GM12878 (cell line): ENCODE measurements at regions not wholly inside any gene's neighbourhood (a gene's known extent, or its start where the extent isn't known, plus 50 kb on each side); places are given as distances from the start of the nearest gene placed in this dataset.

Experiments
- ATAC-seq: fragments of 200-7000 bp; cut with Tn5 transposase; 3 replicates; pipeline ENCODE4 v1.9.1; 2020; ENCODE audit warnings: mild to moderate bottlenecking, moderate library complexity
- BruUV-seq: library from RNA; stranded (reverse); fragments of 400-500 nt; replicated peaks from 2 replicates; lab custom pipeline; 2021; lab: Mats Ljungman, UMichigan
- CTCF ChIA-PET: fragments of 300-600 bp; sonication (Branson Sonifier 250); formaldehyde crosslinking; extraction: SDS; loops from one replicate; lab custom pipeline; 2021; ENCODE audit warnings: inconsistent platforms; lab: Yijun Ruan, JAX
- POLR2A ChIA-PET: fragments of 350-600 bp; formaldehyde crosslinking; extraction: SDS; loops from one replicate; lab custom pipeline; 2021; ENCODE audit warnings: inconsistent platforms; lab: Charles Lee
- RAD21 ChIA-PET: fragments of 300-600 bp; sonication (Branson Sonifier 250); formaldehyde crosslinking; loops from one replicate; lab custom pipeline; 2023; ENCODE audit warnings: antibody characterized with exemption; ENCODE audit not compliant: unreplicated experiment; lab: Charles Lee
- SMC1A ChIA-PET: fragments of 300-600 bp; sonication (Branson Sonifier 250); formaldehyde crosslinking; loops from one replicate; lab custom pipeline; 2023; ENCODE audit not compliant: unreplicated experiment, uncharacterized antibody; lab: Charles Lee
- DNase-seq: peaks from one replicate; pipeline ENCODE4 v3.0.0-alpha.2; 2011; ENCODE audit warnings: low read depth, low spot score
- FAIRE-seq: peaks from 3 replicates; lab custom pipeline; 2011; peaks lifted over from hg19 to GRCh38; lab: Jason Lieb, UNC
- H2AFZ ChIP-seq: 2 replicates; pipeline ENCODE4 v1.6.0; 2011; ENCODE audit warnings: low read depth, low read length, control low read depth; ENCODE audit not compliant: control insufficient read depth
- H3K27ac ChIP-seq: 2 replicates; pipeline ENCODE4 v1.5.1; 2011; ENCODE audit warnings: control low read depth; ENCODE audit not compliant: control insufficient read depth, insufficient read depth
- H3K27me3 ChIP-seq, 2 experiments: replicated peaks in 1 of 2; 2 replicates each; pipeline versions ENCODE4 v1.6.0 to v1.6.1; 2011; ENCODE audit warnings: low read length in 1 of 2; ENCODE audit not compliant: control insufficient read depth in 2 of 2, insufficient read depth in 2 of 2
- H3K36me3 ChIP-seq, 2 experiments: 2 replicates each; pipeline ENCODE4 v1.5.1; 2011; ENCODE audit warnings: low read length in 1 of 2; ENCODE audit not compliant: control insufficient read depth in 2 of 2, insufficient read depth in 2 of 2
- H3K4me1 ChIP-seq: 2 replicates; pipeline ENCODE4 v1.6.1; 2011; ENCODE audit warnings: mild to moderate bottlenecking, low read length, moderate library complexity, mixed read lengths; ENCODE audit not compliant: control insufficient read depth, insufficient read depth
- H3K4me2 ChIP-seq: 2 replicates; pipeline ENCODE4 v1.6.0; 2011; ENCODE audit warnings: control low read depth; ENCODE audit not compliant: control insufficient read depth, insufficient read depth
- H3K4me3 ChIP-seq: fragments of 200-600 bp; sonication (generic); 2 replicates; pipeline ENCODE4 v1.5.1; 2016
- H3K79me2 ChIP-seq: 2 replicates; pipeline ENCODE4 v1.6.0; 2011; ENCODE audit warnings: low read length; ENCODE audit not compliant: control insufficient read depth, insufficient read depth
- H3K9ac ChIP-seq: 2 replicates; pipeline ENCODE4 v1.8.0; 2011; ENCODE audit warnings: low read length, control low read depth, mixed read lengths; ENCODE audit not compliant: control insufficient read depth, insufficient read depth
- H3K9me3 ChIP-seq: replicated peaks from 3 replicates; pipeline ENCODE4 v1.5.1; 2011; ENCODE audit warnings: mild to moderate bottlenecking, low read length; ENCODE audit not compliant: control insufficient read depth, insufficient read depth
- H4K20me1 ChIP-seq: 2 replicates; pipeline ENCODE4 v1.6.0; 2011; ENCODE audit not compliant: control insufficient read depth, insufficient read depth
- MXI1 ChIP-seq: fragments of 150-350 bp; IDR thresholded peaks from 2 replicates; pipeline ENCODE4 v1.6.1; 2011; ENCODE audit warnings: low read depth, mild to moderate bottlenecking, inconsistent platforms, low read length, improper control_type of control experiment
- SMARCA5 ChIP-seq: fragments of 450-650 bp; IDR thresholded peaks from 2 replicates; pipeline ENCODE4 v1.6.1; 2017; ENCODE audit warnings: mild to moderate bottlenecking
- SPI1 ChIP-seq: IDR thresholded peaks from 2 replicates; pipeline ENCODE4 v1.6.1; 2011; ENCODE audit warnings: low read depth, mild to moderate bottlenecking, low read length, moderate library complexity, borderline replicate concordance; ENCODE audit not compliant: insufficient read depth
- SREBF2 ChIP-seq: IDR thresholded peaks from 2 replicates; pipeline ENCODE4 v1.6.1; 2012; ENCODE audit warnings: mild to moderate bottlenecking, low read length
- ZBED1 ChIP-seq: IDR thresholded peaks from 2 replicates; pipeline ENCODE4 v1.6.1; 2016; ENCODE audit warnings: borderline replicate concordance
- WGBS: methylation state at CpG from one replicate; pipeline ENCODE4 v1.1.6; 2016; ENCODE audit warnings: low lambda C conversion rate; ENCODE audit not compliant: insufficient replicate concordance, insufficient coverage; ENCODE audit errors: missing lambda C conversion rate; 5-methylcytosine and 5-hydroxymethylcytosine counted together
- in situ Hi-C: fragments of 300-500 bp; cut with MboI; formaldehyde crosslinking; loops from 9 replicates; pipeline ENCODE4 v1.14.3; 2018; ENCODE audit warnings: mixed read lengths
- intact Hi-C: fragments of 100-400 bp; cut with micrococcal nuclease; formaldehyde crosslinking; loops from one replicate; pipeline ENCODE4 v1.14.2; 2022; ENCODE audit not compliant: unreplicated experiment
- TF ChIP-seq, protein P1 (sequence below): fragments of 450-650 bp; IDR thresholded peaks from 2 replicates; pipeline ENCODE4 v1.6.1; 2017; ENCODE audit warnings: mild to moderate bottlenecking, low read depth, inconsistent platforms; ENCODE audit not compliant: poor library complexity, severe bottlenecking
- TF ChIP-seq, protein P2 (sequence below): IDR thresholded peaks from 2 replicates; pipeline ENCODE4 v1.6.1; 2012; ENCODE audit warnings: low read length, inconsistent platforms
- TF ChIP-seq, protein P3 (sequence below): fragments of 150-350 bp; IDR thresholded peaks from 2 replicates; pipeline ENCODE4 v1.6.1; 2016; ENCODE audit warnings: low read depth, low read length

DNA sequence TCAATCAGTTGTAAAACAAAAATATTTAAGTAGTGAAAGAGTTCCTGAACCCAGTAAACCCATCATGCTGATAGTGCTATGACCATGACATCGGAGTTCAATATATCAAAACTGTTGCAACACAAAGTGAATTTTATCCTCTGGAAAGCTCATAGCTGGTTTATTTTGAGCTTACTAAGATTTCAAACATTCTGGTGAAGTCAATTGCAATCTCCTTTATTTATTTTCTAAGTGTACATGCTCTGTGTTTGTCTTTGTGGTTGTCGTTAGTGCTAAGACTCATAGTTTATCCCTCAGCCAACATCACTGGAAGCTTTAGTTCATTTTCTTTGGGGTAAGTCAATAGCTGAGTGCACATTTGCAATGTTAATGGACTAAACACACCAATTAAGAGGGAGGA lies 91.9 kb downstream of the QPCT start:
- ChIA-PET SMC1A (interaction anchor here (1.5 to 1.7 kb wide), 3 partner anchors 10 to 22 kb away, joined by 4 read pairs; no protein-coding TSS in a partner anchor), RAD21 (interaction anchor here (0.6 to 1.2 kb wide), 2 partner anchors 22 to 228 kb away, joined by 3 read pairs; no protein-coding TSS in a partner anchor), POLR2A (no interaction called here), CTCF (interaction anchor here (1.4 to 1.5 kb wide), 2 partner anchors 21 to 38 kb away, joined by 3 to 4 read pairs; no protein-coding TSS in a partner anchor)
- Histone ChIP-seq H3K4me3 (no peak overlapping the region), H4K20me1 (no peaks in the 10 kb centered on the region), H3K4me1 (no peaks in the 10 kb centered on the region), H3K27ac (no peak overlapping the region), H3K9ac (no peak overlapping the region), H3K27me3 (no peaks in the 10 kb centered on the region), H3K36me3 (no peaks in the 10 kb centered on the region), H3K79me2 (no peaks in the 10 kb centered on the region), H2AFZ (no peak overlapping the region), H3K9me3 (peaks cover under 1% of the 10 kb centered on the region; the same call in 1 of the 3 replicates), H3K4me2 (no peak overlapping the region)
- DNase-seq = no peak
- TF ChIP-seq MXI1 = no peak
- TF ChIP-seq, protein P1, sequence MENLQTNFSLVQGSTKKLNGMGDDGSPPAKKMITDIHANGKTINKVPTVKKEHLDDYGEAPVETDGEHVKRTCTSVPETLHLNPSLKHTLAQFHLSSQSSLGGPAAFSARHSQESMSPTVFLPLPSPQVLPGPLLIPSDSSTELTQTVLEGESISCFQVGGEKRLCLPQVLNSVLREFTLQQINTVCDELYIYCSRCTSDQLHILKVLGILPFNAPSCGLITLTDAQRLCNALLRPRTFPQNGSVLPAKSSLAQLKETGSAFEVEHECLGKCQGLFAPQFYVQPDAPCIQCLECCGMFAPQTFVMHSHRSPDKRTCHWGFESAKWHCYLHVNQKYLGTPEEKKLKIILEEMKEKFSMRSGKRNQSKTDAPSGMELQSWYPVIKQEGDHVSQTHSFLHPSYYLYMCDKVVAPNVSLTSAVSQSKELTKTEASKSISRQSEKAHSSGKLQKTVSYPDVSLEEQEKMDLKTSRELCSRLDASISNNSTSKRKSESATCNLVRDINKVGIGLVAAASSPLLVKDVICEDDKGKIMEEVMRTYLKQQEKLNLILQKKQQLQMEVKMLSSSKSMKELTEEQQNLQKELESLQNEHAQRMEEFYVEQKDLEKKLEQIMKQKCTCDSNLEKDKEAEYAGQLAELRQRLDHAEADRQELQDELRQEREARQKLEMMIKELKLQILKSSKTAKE = no peak
- TF ChIP-seq, protein P2, sequence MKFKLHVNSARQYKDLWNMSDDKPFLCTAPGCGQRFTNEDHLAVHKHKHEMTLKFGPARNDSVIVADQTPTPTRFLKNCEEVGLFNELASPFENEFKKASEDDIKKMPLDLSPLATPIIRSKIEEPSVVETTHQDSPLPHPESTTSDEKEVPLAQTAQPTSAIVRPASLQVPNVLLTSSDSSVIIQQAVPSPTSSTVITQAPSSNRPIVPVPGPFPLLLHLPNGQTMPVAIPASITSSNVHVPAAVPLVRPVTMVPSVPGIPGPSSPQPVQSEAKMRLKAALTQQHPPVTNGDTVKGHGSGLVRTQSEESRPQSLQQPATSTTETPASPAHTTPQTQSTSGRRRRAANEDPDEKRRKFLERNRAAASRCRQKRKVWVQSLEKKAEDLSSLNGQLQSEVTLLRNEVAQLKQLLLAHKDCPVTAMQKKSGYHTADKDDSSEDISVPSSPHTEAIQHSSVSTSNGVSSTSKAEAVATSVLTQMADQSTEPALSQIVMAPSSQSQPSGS = no peak
- TF ChIP-seq ZBED1 = no peak
- TF ChIP-seq, protein P3, sequence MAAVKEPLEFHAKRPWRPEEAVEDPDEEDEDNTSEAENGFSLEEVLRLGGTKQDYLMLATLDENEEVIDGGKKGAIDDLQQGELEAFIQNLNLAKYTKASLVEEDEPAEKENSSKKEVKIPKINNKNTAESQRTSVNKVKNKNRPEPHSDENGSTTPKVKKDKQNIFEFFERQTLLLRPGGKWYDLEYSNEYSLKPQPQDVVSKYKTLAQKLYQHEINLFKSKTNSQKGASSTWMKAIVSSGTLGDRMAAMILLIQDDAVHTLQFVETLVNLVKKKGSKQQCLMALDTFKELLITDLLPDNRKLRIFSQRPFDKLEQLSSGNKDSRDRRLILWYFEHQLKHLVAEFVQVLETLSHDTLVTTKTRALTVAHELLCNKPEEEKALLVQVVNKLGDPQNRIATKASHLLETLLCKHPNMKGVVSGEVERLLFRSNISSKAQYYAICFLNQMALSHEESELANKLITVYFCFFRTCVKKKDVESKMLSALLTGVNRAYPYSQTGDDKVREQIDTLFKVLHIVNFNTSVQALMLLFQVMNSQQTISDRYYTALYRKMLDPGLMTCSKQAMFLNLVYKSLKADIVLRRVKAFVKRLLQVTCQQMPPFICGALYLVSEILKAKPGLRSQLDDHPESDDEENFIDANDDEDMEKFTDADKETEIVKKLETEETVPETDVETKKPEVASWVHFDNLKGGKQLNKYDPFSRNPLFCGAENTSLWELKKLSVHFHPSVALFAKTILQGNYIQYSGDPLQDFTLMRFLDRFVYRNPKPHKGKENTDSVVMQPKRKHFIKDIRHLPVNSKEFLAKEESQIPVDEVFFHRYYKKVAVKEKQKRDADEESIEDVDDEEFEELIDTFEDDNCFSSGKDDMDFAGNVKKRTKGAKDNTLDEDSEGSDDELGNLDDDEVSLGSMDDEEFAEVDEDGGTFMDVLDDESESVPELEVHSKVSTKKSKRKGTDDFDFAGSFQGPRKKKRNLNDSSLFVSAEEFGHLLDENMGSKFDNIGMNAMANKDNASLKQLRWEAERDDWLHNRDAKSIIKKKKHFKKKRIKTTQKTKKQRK = no peak
- no peak for TF ChIP-seq SREBF2
- no peak for TF ChIP-seq SMARCA5
- TF ChIP-seq SPI1 = no peak
- FAIRE-seq = no peak
- WGBS = 95% methylated on average over 2 of the region's 2 CpGs
- intact Hi-C loops (no loop called here), in situ Hi-C loops (no loop called here)
- ATAC-seq = no peak
- no TSS peak for BruUV-seq
